NCI-H345 (cell line): ENCODE measurements at regions not wholly inside any gene's neighbourhood (a gene's known extent, or its start where the extent isn't known, plus 50 kb on each side); places are given as distances from the start of the nearest gene placed in this dataset.

Experiments used
- DNase-seq: peaks from one replicate; lab custom pipeline; 2025; lab: John Stamatoyannopoulos, UW

- DNase-seq = no peak
These were observed 353.3 kb upstream of the GNPDA2 start for GRCh38 chr4:45079616-45080015.

GRCh38 chr4:45078201-45078600, 351.8 kb upstream of the GNPDA2 start:
- no peak for DNase-seq

- DNase-seq = no peak
These were observed 346.6 kb upstream of the GNPDA2 start for GRCh38 chr4:45072981-45073380.

- no peak for DNase-seq
These were observed 338.4 kb upstream of the GNPDA2 start for GRCh38 chr4:45064741-45065140.

- DNase-seq = no peak
These were observed 337.3 kb upstream of the GNPDA2 start for GRCh38 chr4:45063696-45064095.

- no peak for DNase-seq
These were observed 336.7 kb upstream of the GNPDA2 start for GRCh38 chr4:45062935-45063545.

GRCh38 chr4:45043911-45044310, 317.6 kb upstream of the GNPDA2 start:
- no peak for DNase-seq

GRCh38 chr4:45036677-45037076, 310.3 kb upstream of the GNPDA2 start:
- no peak for DNase-seq

GRCh38 chr4:45033676-45034419, 307.5 kb upstream of the GNPDA2 start:
- no peak for DNase-seq

GRCh38 chr4:45030059-45030458, 303.7 kb upstream of the GNPDA2 start:
- no peak for DNase-seq

- DNase-seq = no peak
These were observed 281.2 kb upstream of the GNPDA2 start for GRCh38 chr4:45007508-45007907.

- no peak for DNase-seq
These were observed 279.7 kb upstream of the GNPDA2 start for GRCh38 chr4:45006078-45006477.

GRCh38 chr4:45004847-45005565, 278.6 kb upstream of the GNPDA2 start:
- DNase-seq = no peak

- no peak for DNase-seq
These were observed 278.0 kb upstream of the GNPDA2 start for GRCh38 chr4:45004326-45004725.

- no peak for DNase-seq
These were observed 270.0 kb upstream of the GNPDA2 start for GRCh38 chr4:44996276-44996845.

- DNase-seq = no peak
These were observed 261.7 kb upstream of the GNPDA2 start for GRCh38 chr4:44988011-44988410.

GRCh38 chr4:44985938-44986337, 259.6 kb upstream of the GNPDA2 start:
- DNase-seq = no peak

- DNase-seq = no peak
These were observed 258.8 kb upstream of the GNPDA2 start for GRCh38 chr4:44985152-44985551.

- DNase-seq = no peak
These were observed 257.7 kb upstream of the GNPDA2 start for GRCh38 chr4:44984083-44984482.

- no peak for DNase-seq
These were observed 256.7 kb upstream of the GNPDA2 start for GRCh38 chr4:44983083-44983482.

- DNase-seq = no peak
These were observed 251.7 kb upstream of the GNPDA2 start for GRCh38 chr4:44978020-44978419.

- DNase-seq = no peak
These were observed 239.2 kb upstream of the GNPDA2 start for GRCh38 chr4:44965435-44966095.
